ENCODE measurements at regions not wholly inside any gene's neighbourhood (a gene's known extent, or its start where the extent isn't known, plus 50 kb on each side); places are given as distances from the start of the nearest gene placed in this dataset.

DNA sequence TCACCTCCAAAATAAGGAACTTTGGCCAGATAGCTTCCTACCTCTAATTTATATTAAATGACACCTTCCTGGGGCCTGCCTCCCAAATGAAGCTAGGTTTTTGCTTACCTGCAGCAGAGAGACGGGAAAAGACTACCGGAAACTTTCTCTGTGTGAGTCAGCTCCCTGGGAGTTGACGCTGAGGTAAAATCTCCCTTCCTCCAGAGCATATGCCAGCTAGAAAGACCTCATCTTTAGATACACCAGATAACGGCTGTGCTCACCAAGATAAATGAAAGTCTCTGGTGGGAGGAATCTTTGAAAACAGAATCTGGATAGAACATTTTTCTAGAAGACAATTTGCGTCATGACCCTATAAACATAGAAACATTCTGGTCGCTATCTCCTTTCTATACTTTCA is 99.7 kb upstream of the RFX8 start:
- no peak for DNase-seq (ENCODE audit: low spot score in 2 of 2)
- H3K4me3 ChIP-seq: no peak overlapping the region
- no peak for TF ChIP-seq EP300 (IDR thresholded peaks at IDR 0.05)
- no peak for TF ChIP-seq POLR2A (IDR thresholded peaks at IDR 0.05)
- TF ChIP-seq, protein P1, sequence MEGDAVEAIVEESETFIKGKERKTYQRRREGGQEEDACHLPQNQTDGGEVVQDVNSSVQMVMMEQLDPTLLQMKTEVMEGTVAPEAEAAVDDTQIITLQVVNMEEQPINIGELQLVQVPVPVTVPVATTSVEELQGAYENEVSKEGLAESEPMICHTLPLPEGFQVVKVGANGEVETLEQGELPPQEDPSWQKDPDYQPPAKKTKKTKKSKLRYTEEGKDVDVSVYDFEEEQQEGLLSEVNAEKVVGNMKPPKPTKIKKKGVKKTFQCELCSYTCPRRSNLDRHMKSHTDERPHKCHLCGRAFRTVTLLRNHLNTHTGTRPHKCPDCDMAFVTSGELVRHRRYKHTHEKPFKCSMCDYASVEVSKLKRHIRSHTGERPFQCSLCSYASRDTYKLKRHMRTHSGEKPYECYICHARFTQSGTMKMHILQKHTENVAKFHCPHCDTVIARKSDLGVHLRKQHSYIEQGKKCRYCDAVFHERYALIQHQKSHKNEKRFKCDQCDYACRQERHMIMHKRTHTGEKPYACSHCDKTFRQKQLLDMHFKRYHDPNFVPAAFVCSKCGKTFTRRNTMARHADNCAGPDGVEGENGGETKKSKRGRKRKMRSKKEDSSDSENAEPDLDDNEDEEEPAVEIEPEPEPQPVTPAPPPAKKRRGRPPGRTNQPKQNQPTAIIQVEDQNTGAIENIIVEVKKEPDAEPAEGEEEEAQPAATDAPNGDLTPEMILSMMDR (IDR thresholded peaks at IDR 0.05): no peak
- H3K27ac ChIP-seq: no peak overlapping the region
- 96 to 97% methylated on average over 6 of the region's 6 CpGs for WGBS, 2 donors
- no peaks in the 10 kb centered on the region for H3K27me3 ChIP-seq
- no peaks in the 10 kb centered on the region for H3K9me3 ChIP-seq
- peaks cover 0 to 10% (median 0%) of the 10 kb centered on the region in 4 donors for H3K4me1 ChIP-seq
- no peaks in the 10 kb centered on the region for H3K36me3 ChIP-seq

DNA sequence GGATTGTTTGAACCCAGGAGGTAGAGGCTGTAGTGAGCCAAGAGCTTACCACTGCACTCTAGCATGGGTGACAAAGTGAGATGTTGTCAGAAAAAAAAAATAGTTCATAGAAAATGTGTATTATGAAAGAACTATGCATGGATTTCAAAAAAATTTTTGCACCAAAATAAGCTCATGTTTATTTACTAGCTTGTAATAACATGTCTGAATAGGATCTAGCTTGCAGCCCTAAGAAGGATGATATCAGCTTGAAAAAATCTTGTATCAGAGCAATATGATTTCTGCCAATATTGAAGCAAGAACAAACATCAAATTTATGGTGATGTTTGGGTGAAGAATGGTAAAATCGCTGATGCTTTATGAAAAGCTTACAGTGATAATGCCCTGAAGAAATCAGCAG is 97.0 kb upstream of the RFX8 start:
- no peak overlapping the region for H3K27ac ChIP-seq
- peaks cover 0 to 8% (median 0%) of the 10 kb centered on the region in 4 donors for H3K4me1 ChIP-seq
- no peaks in the 10 kb centered on the region for H3K27me3 ChIP-seq
- no peak for DNase-seq (ENCODE audit: low spot score in 2 of 2)
- TF ChIP-seq EP300 (IDR thresholded peaks at IDR 0.05) (no peak), POLR2A (IDR thresholded peaks at IDR 0.05) (no peak)
- TF ChIP-seq, protein P1 (IDR thresholded peaks at IDR 0.05): no peak
- WGBS, 2 donors: 40 to 60% methylated on average over 1 of the region's 1 CpG
- H3K36me3 ChIP-seq: no peaks in the 10 kb centered on the region
- H3K9me3 ChIP-seq: no peaks in the 10 kb centered on the region
- no peak overlapping the region for H3K4me3 ChIP-seq

DNA sequence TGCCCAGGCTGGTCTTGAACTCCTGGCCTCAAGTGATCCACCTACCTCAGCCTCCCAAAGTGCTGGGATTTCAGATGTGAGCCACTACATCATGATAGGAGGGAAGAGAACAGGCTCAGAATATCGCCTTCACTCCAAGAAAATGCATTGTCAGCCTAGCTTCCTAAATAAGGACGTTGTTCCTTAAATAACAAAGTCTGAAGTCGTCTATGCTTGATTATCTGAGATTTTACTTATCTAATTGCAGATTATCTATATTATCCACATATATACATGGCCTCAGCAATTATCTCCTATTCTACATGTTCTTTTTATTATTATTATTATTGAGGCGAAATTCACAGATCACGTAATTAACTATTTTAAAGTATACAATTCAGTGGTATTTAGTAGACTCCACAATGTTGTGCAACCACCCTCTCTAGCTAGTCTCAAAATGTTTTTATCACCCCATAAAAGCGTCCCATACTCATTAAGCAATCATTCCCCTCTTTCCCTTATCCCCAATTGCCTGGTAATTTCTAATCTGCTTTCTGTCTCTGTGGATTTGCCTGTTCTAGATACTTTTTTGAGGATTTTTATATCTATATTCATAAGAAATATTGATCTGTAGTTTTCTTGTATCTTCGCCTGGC is 95.1 kb upstream of the RFX8 start:
- no peak overlapping the region for H3K27ac ChIP-seq
- no peak for DNase-seq (ENCODE audit: low spot score in 2 of 2)
- no peak overlapping the region for H3K4me3 ChIP-seq
- H3K27me3 ChIP-seq: no peaks in the 10 kb centered on the region
- no peaks in the 10 kb centered on the region for H3K36me3 ChIP-seq
- WGBS, 2 donors: 80 to 81% methylated on average over 7 of the region's 7 CpGs
- TF ChIP-seq EP300 (IDR thresholded peaks at IDR 0.05): no peak
- TF ChIP-seq, protein P1 (IDR thresholded peaks at IDR 0.05): no peak
- TF ChIP-seq POLR2A (IDR thresholded peaks at IDR 0.05): no peak
- no peaks in the 10 kb centered on the region for H3K9me3 ChIP-seq
- no peaks in the 10 kb centered on the region for H3K4me1 ChIP-seq

DNA sequence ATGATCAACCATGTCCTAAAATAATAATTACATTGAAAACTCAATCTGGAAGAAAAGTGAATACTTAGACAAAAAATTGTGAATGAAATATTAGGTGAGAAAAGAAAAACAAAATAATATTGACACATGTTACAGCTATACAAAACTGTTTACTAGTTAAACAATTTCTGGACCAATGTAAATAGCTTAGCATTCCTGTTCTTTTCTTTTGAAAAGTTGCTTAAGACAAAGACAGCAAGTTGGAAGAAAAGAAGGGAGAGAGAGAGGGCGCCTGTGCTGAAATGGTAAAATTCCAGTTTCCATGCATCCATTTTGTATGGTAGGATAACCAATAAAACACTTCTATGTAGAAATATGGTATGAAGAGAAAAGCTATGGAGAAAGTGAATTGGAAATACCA is 94.1 kb upstream of the RFX8 start:
- no peaks in the 10 kb centered on the region for H3K4me1 ChIP-seq
- H3K27me3 ChIP-seq: no peaks in the 10 kb centered on the region
- TF ChIP-seq POLR2A (IDR thresholded peaks at IDR 0.05): no peak
- TF ChIP-seq EP300 (IDR thresholded peaks at IDR 0.05): no peak
- TF ChIP-seq, protein P1 (IDR thresholded peaks at IDR 0.05): no peak
- H3K9me3 ChIP-seq: no peaks in the 10 kb centered on the region
- DNase-seq (ENCODE audit: low spot score in 2 of 2): no peak
- H3K4me3 ChIP-seq: no peak overlapping the region
- WGBS, 2 donors: 87 to 90% methylated on average over 1 of the region's 1 CpG
- H3K27ac ChIP-seq: no peak overlapping the region
- H3K36me3 ChIP-seq: no peaks in the 10 kb centered on the region

DNA sequence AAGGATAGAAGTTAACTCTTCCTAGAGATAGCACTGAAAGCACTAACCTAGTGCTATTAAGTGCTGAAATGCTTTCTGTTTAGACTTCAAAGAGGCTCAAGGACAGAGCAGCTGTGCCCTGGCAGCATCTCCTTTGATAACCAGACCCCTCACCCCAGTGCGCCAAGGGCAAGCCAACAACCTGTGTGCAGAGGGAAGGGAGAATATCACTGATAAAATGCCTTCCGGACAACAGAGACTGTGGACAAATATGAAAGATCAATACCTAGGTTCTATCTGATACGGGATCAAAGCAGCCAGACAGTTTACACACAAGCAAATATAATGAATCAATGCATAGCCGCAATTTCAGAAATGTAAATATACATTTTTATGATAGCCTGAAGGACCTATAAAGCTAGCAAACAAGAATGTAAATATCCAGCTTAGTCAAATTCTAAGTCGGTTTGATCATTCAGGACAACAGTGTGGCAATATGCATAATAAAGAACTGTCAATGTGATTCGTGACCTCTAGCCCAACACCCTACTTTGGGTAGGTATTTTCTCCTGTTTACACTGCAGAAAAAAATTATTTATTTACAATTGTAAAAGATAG is 91.8 kb upstream of the RFX8 start:
- 84 to 88% methylated on average over 6 of the region's 6 CpGs for WGBS, 2 donors

More for the DNA sequence above, 91.8 kb upstream of the RFX8 start:
- Histone ChIP-seq H3K9me3 (no peaks in the 10 kb centered on the region), H3K27ac (no peak overlapping the region), H3K4me1 (no peaks in the 10 kb centered on the region), H3K27me3 (no peaks in the 10 kb centered on the region), H3K4me3 (no peak overlapping the region), H3K36me3 (no peaks in the 10 kb centered on the region)
- DNase-seq (ENCODE audit: low spot score in 2 of 2): no peak
- TF ChIP-seq EP300 (IDR thresholded peaks at IDR 0.05) (no peak), POLR2A (IDR thresholded peaks at IDR 0.05) (no peak)
- TF ChIP-seq, protein P1 (IDR thresholded peaks at IDR 0.05): no peak
